ENCODE measurements at regions not wholly inside any gene's neighbourhood (a gene's known extent, or its start where the extent isn't known, plus 50 kb on each side); places are given as distances from the start of the nearest gene placed in this dataset.

GRCh38 chr5:9947225-9947714 lies 302.4 kb downstream of the ATPSCKMT start:
- H3K4me1 ChIP-seq: no peaks in the 10 kb centered on the region
- intact Hi-C loops (cut with DNase I): no loop called here
- no peaks in the 10 kb centered on the region for H3K9me3 ChIP-seq
- TF ChIP-seq, protein P1, sequence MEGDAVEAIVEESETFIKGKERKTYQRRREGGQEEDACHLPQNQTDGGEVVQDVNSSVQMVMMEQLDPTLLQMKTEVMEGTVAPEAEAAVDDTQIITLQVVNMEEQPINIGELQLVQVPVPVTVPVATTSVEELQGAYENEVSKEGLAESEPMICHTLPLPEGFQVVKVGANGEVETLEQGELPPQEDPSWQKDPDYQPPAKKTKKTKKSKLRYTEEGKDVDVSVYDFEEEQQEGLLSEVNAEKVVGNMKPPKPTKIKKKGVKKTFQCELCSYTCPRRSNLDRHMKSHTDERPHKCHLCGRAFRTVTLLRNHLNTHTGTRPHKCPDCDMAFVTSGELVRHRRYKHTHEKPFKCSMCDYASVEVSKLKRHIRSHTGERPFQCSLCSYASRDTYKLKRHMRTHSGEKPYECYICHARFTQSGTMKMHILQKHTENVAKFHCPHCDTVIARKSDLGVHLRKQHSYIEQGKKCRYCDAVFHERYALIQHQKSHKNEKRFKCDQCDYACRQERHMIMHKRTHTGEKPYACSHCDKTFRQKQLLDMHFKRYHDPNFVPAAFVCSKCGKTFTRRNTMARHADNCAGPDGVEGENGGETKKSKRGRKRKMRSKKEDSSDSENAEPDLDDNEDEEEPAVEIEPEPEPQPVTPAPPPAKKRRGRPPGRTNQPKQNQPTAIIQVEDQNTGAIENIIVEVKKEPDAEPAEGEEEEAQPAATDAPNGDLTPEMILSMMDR (IDR thresholded peaks at IDR 0.05): no peak
- TF ChIP-seq POLR2A (IDR thresholded peaks at IDR 0.05) (no peak), POLR2AphosphoS5 (IDR thresholded peaks at IDR 0.05; ENCODE audit: insufficient read depth in 1 of 2, low read depth in 1 of 2) (no peak)
- H3K27me3 ChIP-seq: no peaks in the 10 kb centered on the region
- no peaks in the 10 kb centered on the region for H3K36me3 ChIP-seq
- H3K4me3 ChIP-seq: no peak overlapping the region
- DNase-seq (ENCODE audit: extremely low spot score in 2 of 2): no peak
- H3K27ac ChIP-seq: no peak overlapping the region

DNA sequence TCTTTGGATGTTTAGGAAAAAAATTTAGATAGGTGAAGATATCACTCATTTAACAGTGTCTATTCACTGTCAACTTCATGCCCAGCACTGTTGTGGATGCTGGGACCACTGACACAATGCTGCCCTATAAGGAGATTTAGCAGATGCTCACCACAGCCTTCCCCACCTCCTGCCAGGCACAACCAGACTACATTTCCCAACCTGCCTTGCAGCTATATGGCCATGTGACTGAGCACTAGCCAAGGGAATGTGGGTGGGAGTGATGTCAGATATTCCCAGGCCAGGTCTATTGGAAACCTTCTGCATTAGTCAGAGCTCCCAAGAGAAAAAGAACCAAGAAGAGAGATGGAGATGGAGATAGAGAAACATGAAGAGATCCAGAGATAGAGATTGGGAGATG lies 302.6 kb upstream of the TAS2R1 start:
- Histone ChIP-seq H3K9me3 (no peaks in the 10 kb centered on the region), H3K4me1 (no peaks in the 10 kb centered on the region), H3K27ac (no peak overlapping the region), H3K4me3 (no peak overlapping the region), H3K36me3 (no peaks in the 10 kb centered on the region), H3K27me3 (no peaks in the 10 kb centered on the region)
- TF ChIP-seq POLR2AphosphoS5 (IDR thresholded peaks at IDR 0.05; ENCODE audit: insufficient read depth in 1 of 2, low read depth in 1 of 2): no peak
- TF ChIP-seq, protein P1 (IDR thresholded peaks at IDR 0.05): no peak
- no peak for TF ChIP-seq POLR2A (IDR thresholded peaks at IDR 0.05)
- intact Hi-C loops (cut with DNase I): no loop called here
- no peak for DNase-seq (ENCODE audit: extremely low spot score in 2 of 2)

DNA sequence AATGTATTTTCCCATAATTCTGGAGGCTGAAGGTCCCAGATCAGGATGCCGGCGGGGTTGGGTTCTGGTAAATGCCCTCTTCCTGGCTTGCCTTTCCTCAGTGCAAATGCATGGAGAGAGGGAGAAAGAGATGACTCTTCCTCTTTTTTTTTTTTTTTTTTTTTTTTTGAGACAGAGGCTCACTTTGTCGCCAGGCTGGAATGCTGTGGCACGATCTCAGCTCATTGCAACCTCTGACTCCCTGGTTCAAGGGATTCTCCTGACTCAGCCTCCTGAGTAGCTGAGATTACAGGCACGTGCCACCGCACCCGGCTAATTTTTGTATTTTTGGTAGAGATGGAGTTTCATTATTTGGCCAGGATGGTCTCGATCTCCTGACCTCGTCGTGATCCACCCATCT lies 300.0 kb upstream of the TAS2R1 start:
- DNase-seq (ENCODE audit: extremely low spot score in 2 of 2): no peak
- Histone ChIP-seq H3K4me3 (no peak overlapping the region), H3K4me1 (no peaks in the 10 kb centered on the region), H3K27ac (no peak overlapping the region), H3K27me3 (no peaks in the 10 kb centered on the region), H3K9me3 (no peaks in the 10 kb centered on the region), H3K36me3 (no peaks in the 10 kb centered on the region)
- intact Hi-C loops (cut with DNase I): no loop called here
- TF ChIP-seq, protein P1 (IDR thresholded peaks at IDR 0.05): no peak
- no peak for TF ChIP-seq POLR2AphosphoS5 (IDR thresholded peaks at IDR 0.05; ENCODE audit: insufficient read depth in 1 of 2, low read depth in 1 of 2)

DNA sequence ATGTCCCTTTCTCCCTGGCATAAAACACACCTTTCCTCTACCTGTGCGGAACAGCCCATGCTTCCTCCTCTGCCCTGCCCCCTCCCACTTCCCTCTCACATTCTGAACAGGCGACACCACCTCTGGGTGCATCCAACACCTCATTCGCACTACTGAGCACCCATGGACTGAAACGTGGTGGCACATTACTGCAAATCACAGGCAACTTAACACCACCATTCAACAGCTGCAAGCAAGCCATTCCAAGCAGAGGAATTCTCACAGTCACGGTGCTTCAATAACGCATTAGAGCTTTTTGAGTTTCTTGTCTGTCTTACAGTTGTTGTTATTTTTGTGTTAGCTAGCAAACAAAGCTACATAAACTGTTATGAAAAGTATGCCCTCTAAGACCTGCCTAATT lies 298.2 kb upstream of the TAS2R1 start:
- TF ChIP-seq, protein P1 (IDR thresholded peaks at IDR 0.05): no peak
- TF ChIP-seq POLR2AphosphoS5 (IDR thresholded peaks at IDR 0.05; ENCODE audit: insufficient read depth in 1 of 2, low read depth in 1 of 2): no peak
- TF ChIP-seq POLR2A (IDR thresholded peaks at IDR 0.05): no peak
- intact Hi-C loops (cut with DNase I): no loop called here
- DNase-seq (ENCODE audit: extremely low spot score in 2 of 2): no peak
- no peaks in the 10 kb centered on the region for H3K4me1 ChIP-seq
- H3K27ac ChIP-seq: no peak overlapping the region
- no peaks in the 10 kb centered on the region for H3K36me3 ChIP-seq
- H3K27me3 ChIP-seq: no peaks in the 10 kb centered on the region
- H3K9me3 ChIP-seq: no peaks in the 10 kb centered on the region
- H3K4me3 ChIP-seq: no peak overlapping the region

- H3K9me3 ChIP-seq: peaks cover 6% of the 10 kb centered on the region
- H3K27ac ChIP-seq: no peak overlapping the region
- no peak for DNase-seq (ENCODE audit: extremely low spot score in 2 of 2)
- intact Hi-C loops (cut with DNase I): no loop called here
- TF ChIP-seq POLR2A (IDR thresholded peaks at IDR 0.05) (no peak), POLR2AphosphoS5 (IDR thresholded peaks at IDR 0.05; ENCODE audit: insufficient read depth in 1 of 2, low read depth in 1 of 2) (no peak)
- TF ChIP-seq, protein P1 (IDR thresholded peaks at IDR 0.05): no peak
- H3K4me3 ChIP-seq: no peak overlapping the region
- H3K27me3 ChIP-seq: no peaks in the 10 kb centered on the region
- H3K36me3 ChIP-seq: no peaks in the 10 kb centered on the region
- no peaks in the 10 kb centered on the region for H3K4me1 ChIP-seq
Observed at GRCh38 chr5:9927521-9927997, 297.4 kb upstream of the TAS2R1 start.
